ENCODE measurements at regions not wholly inside any gene's neighbourhood (a gene's known extent, or its start where the extent isn't known, plus 50 kb on each side); places are given as distances from the start of the nearest gene placed in this dataset.

DNA sequence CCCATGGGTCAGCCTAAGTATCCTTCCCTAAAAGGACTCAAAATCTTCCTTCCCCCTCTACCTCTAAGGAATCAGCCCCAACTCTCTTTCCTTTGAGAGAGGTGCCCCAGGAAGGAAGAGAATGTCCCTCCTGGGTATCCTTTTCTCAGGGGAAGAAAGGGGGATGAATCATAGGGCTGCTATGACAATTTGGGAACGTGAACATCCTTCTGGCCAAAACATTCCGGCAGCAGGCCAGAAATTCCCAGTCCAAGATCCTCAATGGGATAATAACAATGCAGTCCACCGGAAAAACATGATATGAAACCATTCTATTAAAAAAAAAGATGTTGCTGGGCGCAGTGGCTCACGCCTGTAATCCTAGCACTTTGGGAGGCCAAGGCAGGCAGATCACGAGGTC lies 50.8 kb upstream of the CACNA2D3 start:
- intact Hi-C loops (cut with micrococcal nuclease): no loop called here
- DNase-seq (no peak), ATAC-seq (no peak)
- Mint-ChIP-seq H3K4me3 (no peak overlapping the region), H3K27ac (no peak overlapping the region), H3K9me3 (peaks cover 0 to 7% of the 10 kb centered on the region in 2 donors), H3K4me1 (no peaks in the 10 kb centered on the region), H3K27me3 (ENCODE audit: low read depth in 2 of 2) (peaks cover 0 to 6% of the 10 kb centered on the region in 2 donors), H3K36me3 (no peaks in the 10 kb centered on the region)
- no peak overlapping the region for H3K27ac ChIP-seq (ENCODE audit: low read length)
- WGBS (ENCODE audit: insufficient coverage): 96% methylated on average over 5 of the region's 6 CpGs
- no peaks in the 10 kb centered on the region for H3K36me3 ChIP-seq (ENCODE audit: control insufficient read depth, insufficient read depth, low read length)
- H3K4me3 ChIP-seq (ENCODE audit: low read length): no peak overlapping the region
- no peaks in the 10 kb centered on the region for H3K4me1 ChIP-seq (ENCODE audit: control insufficient read depth, insufficient read depth, low read length)
- H3K27me3 ChIP-seq (ENCODE audit: control insufficient read depth, insufficient read depth, low read length): no peaks in the 10 kb centered on the region
- no peak for TF ChIP-seq CTCF (IDR thresholded peaks at IDR 0.05)
- H3K9me3 ChIP-seq (ENCODE audit: control insufficient read depth, insufficient read depth, low read length): peaks cover 16% of the 10 kb centered on the region

GRCh38 chr3:54069961-54070360 lies 52.4 kb upstream of the CACNA2D3 start:
- Histone ChIP-seq H3K9me3 (ENCODE audit: control insufficient read depth, insufficient read depth, low read length) (peaks cover 16% of the 10 kb centered on the region), H3K4me1 (ENCODE audit: control insufficient read depth, insufficient read depth, low read length) (no peaks in the 10 kb centered on the region), H3K36me3 (ENCODE audit: control insufficient read depth, insufficient read depth, low read length) (no peaks in the 10 kb centered on the region), H3K27me3 (ENCODE audit: control insufficient read depth, insufficient read depth, low read length) (no peaks in the 10 kb centered on the region), H3K4me3 (ENCODE audit: low read length) (no peak overlapping the region), H3K27ac (ENCODE audit: low read length) (no peak overlapping the region)
- peaks cover 0 to 5% of the 10 kb centered on the region in 2 donors for H3K27me3 Mint-ChIP-seq (ENCODE audit: low read depth in 2 of 2)
- WGBS (ENCODE audit: insufficient coverage): 85% methylated on average over 2 of the region's 2 CpGs
- H3K4me3 Mint-ChIP-seq: no peak overlapping the region
- DNase-seq (no peak), ATAC-seq (no peak)
- peaks cover 0 to 7% of the 10 kb centered on the region in 2 donors for H3K9me3 Mint-ChIP-seq
- intact Hi-C loops (cut with micrococcal nuclease): no loop called here
- no peaks in the 10 kb centered on the region for H3K36me3 Mint-ChIP-seq
- H3K4me1 Mint-ChIP-seq: no peaks in the 10 kb centered on the region
- TF ChIP-seq CTCF (IDR thresholded peaks at IDR 0.05): no peak
- no peak overlapping the region for H3K27ac Mint-ChIP-seq

DNA sequence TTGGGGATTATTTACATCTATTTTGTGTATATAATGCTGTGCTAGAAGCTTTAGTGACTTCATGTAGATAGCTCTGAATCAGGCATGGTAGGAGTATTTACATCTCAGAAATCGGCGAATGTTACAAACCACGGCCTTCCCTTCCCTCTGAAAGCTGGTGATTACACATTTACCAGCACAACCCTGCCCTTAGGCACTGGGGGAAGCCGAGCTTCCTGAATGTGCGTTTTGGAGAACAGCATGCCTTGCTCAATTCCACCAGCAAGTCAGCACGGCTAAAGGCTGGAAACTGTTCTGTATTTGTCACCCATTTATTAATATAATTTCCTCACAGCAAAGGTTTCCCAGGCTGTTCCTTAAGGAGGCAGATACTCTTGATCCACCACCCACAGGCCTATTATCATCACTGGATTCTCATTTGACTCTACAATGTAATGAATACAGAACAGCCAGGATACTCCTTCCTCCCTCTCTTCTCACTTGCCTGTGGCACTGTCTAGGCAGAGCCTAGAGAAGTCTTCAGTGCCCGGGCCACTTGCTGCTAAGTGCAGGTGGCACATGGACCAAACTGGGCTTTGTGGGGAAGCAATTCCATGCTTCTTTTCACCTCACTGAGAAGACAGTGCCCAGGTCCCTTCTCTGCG lies 55.2 kb upstream of the CACNA2D3 start:
- no peak overlapping the region for H3K4me3 Mint-ChIP-seq
- DNase-seq (no peak), ATAC-seq (no peak)
- Histone ChIP-seq H3K27ac (ENCODE audit: low read length) (no peak overlapping the region), H3K27me3 (ENCODE audit: control insufficient read depth, insufficient read depth, low read length) (no peaks in the 10 kb centered on the region), H3K9me3 (ENCODE audit: control insufficient read depth, insufficient read depth, low read length) (peaks cover 16% of the 10 kb centered on the region), H3K4me3 (ENCODE audit: low read length) (no peak overlapping the region), H3K4me1 (ENCODE audit: control insufficient read depth, insufficient read depth, low read length) (no peaks in the 10 kb centered on the region), H3K36me3 (ENCODE audit: control insufficient read depth, insufficient read depth, low read length) (no peaks in the 10 kb centered on the region)
- intact Hi-C loops (cut with micrococcal nuclease): no loop called here
- no peak overlapping the region for H3K27ac Mint-ChIP-seq
- no peaks in the 10 kb centered on the region for H3K4me1 Mint-ChIP-seq
- 48% methylated on average over 7 of the region's 8 CpGs for WGBS (ENCODE audit: insufficient coverage)
- peaks cover 0 to 2% of the 10 kb centered on the region in 2 donors for H3K27me3 Mint-ChIP-seq (ENCODE audit: low read depth in 2 of 2)
- H3K36me3 Mint-ChIP-seq: no peaks in the 10 kb centered on the region
- H3K9me3 Mint-ChIP-seq: peaks cover 0 to 7% of the 10 kb centered on the region in 2 donors
- no peak for TF ChIP-seq CTCF (IDR thresholded peaks at IDR 0.05)

DNA sequence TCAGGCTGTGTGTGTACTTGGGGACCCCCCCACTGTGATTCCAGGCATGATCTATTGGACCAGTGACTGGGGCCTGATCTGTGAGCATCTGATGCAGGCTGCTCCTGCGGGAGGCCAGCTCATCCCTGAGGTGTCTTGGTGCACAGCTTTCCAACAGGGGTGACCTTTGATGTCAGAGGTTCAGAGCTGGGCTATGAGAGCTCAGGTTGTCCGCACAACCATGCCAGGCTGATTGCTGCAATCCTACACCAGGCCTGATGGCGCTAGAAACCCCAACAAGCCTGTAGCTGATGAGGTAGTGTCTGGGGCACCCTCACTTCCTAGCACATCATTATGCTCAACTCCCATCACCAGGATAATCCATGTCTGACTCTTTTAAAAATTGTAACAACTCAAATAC lies 56.1 kb upstream of the CACNA2D3 start:
- H3K36me3 Mint-ChIP-seq: no peaks in the 10 kb centered on the region
- Histone ChIP-seq H3K36me3 (ENCODE audit: control insufficient read depth, insufficient read depth, low read length) (no peaks in the 10 kb centered on the region), H3K27ac (ENCODE audit: low read length) (no peak overlapping the region), H3K4me1 (ENCODE audit: control insufficient read depth, insufficient read depth, low read length) (no peaks in the 10 kb centered on the region), H3K9me3 (ENCODE audit: control insufficient read depth, insufficient read depth, low read length) (peaks cover 16% of the 10 kb centered on the region), H3K27me3 (ENCODE audit: control insufficient read depth, insufficient read depth, low read length) (no peaks in the 10 kb centered on the region), H3K4me3 (ENCODE audit: low read length) (no peak overlapping the region)
- H3K4me3 Mint-ChIP-seq: no peak overlapping the region
- no peak overlapping the region for H3K27ac Mint-ChIP-seq
- H3K4me1 Mint-ChIP-seq: no peaks in the 10 kb centered on the region
- DNase-seq: no peak
- intact Hi-C loops (cut with micrococcal nuclease): no loop called here
- ATAC-seq: no peak
- H3K27me3 Mint-ChIP-seq (ENCODE audit: low read depth in 2 of 2): peaks cover 0 to 2% of the 10 kb centered on the region in 2 donors
- peaks cover 0 to 7% of the 10 kb centered on the region in 2 donors for H3K9me3 Mint-ChIP-seq
- WGBS (ENCODE audit: insufficient coverage): 74% methylated on average over 3 of the region's 3 CpGs
- TF ChIP-seq CTCF (IDR thresholded peaks at IDR 0.05): no peak

Data from natural killer cell (primary cell).